IMR-90 (cell line): ENCODE measurements at regions not wholly inside any gene's neighbourhood (a gene's known extent, or its start where the extent isn't known, plus 50 kb on each side); places are given as distances from the start of the nearest gene placed in this dataset.

Experiments
- ATAC-seq: fragments of 200-7000 bp; cut with Tn5 transposase; 2 replicates; pipeline ENCODE4 v1.9.1; 2020; ENCODE audit warnings: low read depth, mild to moderate bottlenecking, moderate library complexity
- BruUV-seq: library from RNA; stranded (reverse); fragments of 400-500 nt; replicated peaks from 2 replicates; lab custom pipeline; 2021; lab: Mats Ljungman, UMichigan
- CTCF ChIA-PET: fragments of 300-600 bp; formaldehyde crosslinking; extraction: SDS; loops from one replicate; lab custom pipeline; 2021; ENCODE audit warnings: antibody characterized with exemption; lab: Yijun Ruan, JAX
- POLR2A ChIA-PET: fragments of 300-600 bp; sonication (Branson Sonifier 250); formaldehyde crosslinking; loops from one replicate; lab custom pipeline; 2022; ENCODE audit warnings: antibody characterized with exemption; ENCODE audit not compliant: unreplicated experiment; lab: Charles Lee
- DNase-seq: peaks from one replicate; pipeline ENCODE4 v3.0.0; 2013
- H2AFZ ChIP-seq: replicated peaks from 2 replicates; pipeline ENCODE3; 2013; ENCODE audit warnings: low read length, mild to moderate bottlenecking; ENCODE audit not compliant: poor library complexity
- H2AK5ac ChIP-seq: 2 replicates; pipeline ENCODE4 v1.6.1; 2013; ENCODE audit warnings: low read depth, low read length, inconsistent platforms
- H2AK9ac ChIP-seq: replicated peaks from 2 replicates; pipeline ENCODE3; 2013; ENCODE audit warnings: mild to moderate bottlenecking, low read depth, low read length, moderate library complexity; ENCODE audit not compliant: poor library complexity
- H2BK120ac ChIP-seq: 2 replicates; pipeline ENCODE4 v1.6.1; 2013; ENCODE audit warnings: low read depth, low read length, inconsistent platforms
- H2BK15ac ChIP-seq: 3 replicates; pipeline ENCODE4 v1.6.1; 2013; ENCODE audit warnings: low read depth, low read length, inconsistent platforms
- H2BK20ac ChIP-seq: 2 replicates; pipeline ENCODE4 v1.6.1; 2013; ENCODE audit warnings: low read depth, mild to moderate bottlenecking, inconsistent platforms, low read length, moderate library complexity
- H2BK5ac ChIP-seq: 2 replicates; pipeline ENCODE4 v1.6.1; 2013; ENCODE audit warnings: mild to moderate bottlenecking, low read depth, low read length, inconsistent platforms; ENCODE audit not compliant: poor library complexity, severe bottlenecking
- H3K14ac ChIP-seq: replicated peaks from 2 replicates; pipeline ENCODE4 v1.6.1; 2013; ENCODE audit warnings: low read depth, low read length, inconsistent platforms
- H3K18ac ChIP-seq: 2 replicates; pipeline ENCODE4 v1.6.1; 2013; ENCODE audit warnings: low read depth, low read length, control low read depth
- H3K23ac ChIP-seq: 2 replicates; pipeline ENCODE4 v1.6.1; 2013; ENCODE audit warnings: low read depth, low read length, inconsistent platforms
- H3K27ac ChIP-seq: 2 replicates; pipeline ENCODE4 v1.5.1; 2013; ENCODE audit warnings: mild to moderate bottlenecking, control low read depth, low read length; ENCODE audit not compliant: insufficient read depth
- H3K27me3 ChIP-seq: 2 replicates; pipeline ENCODE4 v1.6.1; 2013; ENCODE audit warnings: low read length; ENCODE audit not compliant: control insufficient read depth, insufficient read depth
- H3K36me3 ChIP-seq: 2 replicates; pipeline ENCODE4 v1.6.1; 2013; ENCODE audit warnings: low read length, mixed read lengths; ENCODE audit not compliant: control insufficient read depth, insufficient read depth
- H3K4ac ChIP-seq: 2 replicates; pipeline ENCODE4 v1.6.1; 2013; ENCODE audit warnings: low read depth, low read length, inconsistent platforms
- H3K4me1 ChIP-seq: 2 replicates; pipeline ENCODE4 v1.6.1; 2013; ENCODE audit warnings: low read length, mixed read lengths; ENCODE audit not compliant: control insufficient read depth, insufficient read depth
- H3K4me2 ChIP-seq: 2 replicates; pipeline ENCODE4 v1.6.1; 2013; ENCODE audit warnings: low read depth, mild to moderate bottlenecking, control low read depth, low read length, moderate library complexity
- H3K4me3 ChIP-seq: 2 replicates; pipeline ENCODE4 v1.5.1; 2013; ENCODE audit warnings: low read depth, mild to moderate bottlenecking, control low read depth, low read length, moderate library complexity; ENCODE audit not compliant: insufficient read depth
- H3K56ac ChIP-seq: 2 replicates; pipeline ENCODE4 v1.6.1; 2013; ENCODE audit warnings: low read length, inconsistent platforms; ENCODE audit not compliant: insufficient read depth; ENCODE audit errors: extremely low read depth
- H3K79me1 ChIP-seq, 2 experiments: 2 replicates each; pipeline ENCODE4 v1.6.1; 2013; ENCODE audit warnings: low read length in 2 of 2, inconsistent platforms in 1 of 2, low read depth in 1 of 2
- H3K9ac ChIP-seq: 2 replicates; pipeline ENCODE4 v1.6.1; 2013; ENCODE audit warnings: low read depth, low read length, control low read depth
- H3K9me1 ChIP-seq: 2 replicates; pipeline ENCODE4 v1.6.1; 2013; ENCODE audit warnings: low read length, inconsistent platforms; ENCODE audit not compliant: insufficient read depth
- H3K9me3 ChIP-seq: 2 replicates; pipeline ENCODE4 v1.6.1; 2013; ENCODE audit warnings: low read length; ENCODE audit not compliant: control insufficient read depth, insufficient read depth
- H4K20me1 ChIP-seq: 2 replicates; pipeline ENCODE4 v1.6.1; 2013; ENCODE audit warnings: low read length, inconsistent platforms; ENCODE audit not compliant: insufficient read depth
- H4K5ac ChIP-seq: 2 replicates; pipeline ENCODE4 v1.6.1; 2013; ENCODE audit warnings: mild to moderate bottlenecking, low read depth, low read length, control low read depth
- H4K8ac ChIP-seq, 2 experiments: 2 replicates each; pipeline ENCODE4 v1.6.1; 2013; ENCODE audit warnings: low read depth in 2 of 2, low read length in 2 of 2, control low read depth in 1 of 2, inconsistent platforms in 1 of 2
- H4K91ac ChIP-seq: 2 replicates; pipeline ENCODE4 v1.6.1; 2013; ENCODE audit warnings: low read depth, low read length, inconsistent platforms; ENCODE audit not compliant: insufficient read depth
- BHLHE40 ChIP-seq: fragments of 150-350 bp; IDR thresholded peaks from 2 replicates; pipeline ENCODE4 v1.6.1; 2016; ENCODE audit warnings: mild to moderate bottlenecking, low read depth, low read length
- CEBPB ChIP-seq: IDR thresholded peaks from 2 replicates; pipeline ENCODE4 v1.6.1; 2012; ENCODE audit warnings: low read depth, low read length, improper control_type of control experiment
- CHD1 ChIP-seq: IDR thresholded peaks from 2 replicates; pipeline ENCODE4 v1.6.1; 2012; ENCODE audit warnings: low read depth, low read length, improper control_type of control experiment
- FOS ChIP-seq: fragments of 150-350 bp; IDR thresholded peaks from 2 replicates; pipeline ENCODE4 v1.6.1; 2016; ENCODE audit warnings: low read depth, low read length
- NFE2L2 ChIP-seq: fragments of 150-350 bp; IDR thresholded peaks from 2 replicates; pipeline ENCODE4 v1.6.1; 2016; ENCODE audit warnings: low read depth, mild to moderate bottlenecking, low read length
- POLR2A ChIP-seq: IDR thresholded peaks from 2 replicates; pipeline ENCODE4 v1.6.1; 2012; ENCODE audit warnings: mild to moderate bottlenecking, low read depth, low read length
- RAD21 ChIP-seq: IDR thresholded peaks from 2 replicates; pipeline ENCODE4 v1.6.1; 2012; ENCODE audit warnings: low read length, improper control_type of control experiment
- RCOR1 ChIP-seq: IDR thresholded peaks from 2 replicates; pipeline ENCODE4 v1.6.1; 2012; ENCODE audit warnings: mild to moderate bottlenecking, low read length, improper control_type of control experiment; ENCODE audit not compliant: insufficient replicate concordance
- RFX5 ChIP-seq: IDR thresholded peaks from 2 replicates; pipeline ENCODE4 v1.8.0; 2012; ENCODE audit warnings: low read depth, mild to moderate bottlenecking, low read length, moderate library complexity
- SMC3 ChIP-seq: fragments of 150-350 bp; IDR thresholded peaks from 2 replicates; pipeline ENCODE4 v1.6.1; 2016; ENCODE audit warnings: low read depth, mild to moderate bottlenecking, antibody characterized with exemption, low read length, moderate library complexity
- WGBS, 2 experiments: methylation state at CpG; one replicate each; pipeline versions ENCODE4 v1.1.5 to v1.1.7; 2013; ENCODE audit warnings: missing lambda C conversion rate in 2 of 2; ENCODE audit not compliant: insufficient read length in 1 of 2; ENCODE audit errors: extremely low coverage in 2 of 2; 5-methylcytosine and 5-hydroxymethylcytosine counted together
- dilution Hi-C: fragments of 300-500 bp; cut with HindIII; formaldehyde crosslinking; loops from one replicate; pipeline ENCODE4 v1.14.3; 2018; ENCODE audit warnings: low sequenced_read_pairs; ENCODE audit not compliant: unreplicated experiment
- in situ Hi-C: fragments of 300-500 bp; cut with MboI; formaldehyde crosslinking; loops from 3 replicates; pipeline ENCODE4 v1.14.3; 2019; ENCODE audit warnings: low sequenced_read_pairs, inconsistent platforms, mixed read lengths
- intact Hi-C: fragments of 100-400 bp; cut with micrococcal nuclease; formaldehyde crosslinking; loops from 2 replicates; pipeline ENCODE4 v1.10.0; 2022
- TF ChIP-seq, protein P1 (sequence below): fragments of 150-350 bp; IDR thresholded peaks from 2 replicates; pipeline ENCODE4 v1.6.1; 2016; ENCODE audit warnings: low read depth, mild to moderate bottlenecking, low read length, moderate library complexity, borderline replicate concordance

DNA sequence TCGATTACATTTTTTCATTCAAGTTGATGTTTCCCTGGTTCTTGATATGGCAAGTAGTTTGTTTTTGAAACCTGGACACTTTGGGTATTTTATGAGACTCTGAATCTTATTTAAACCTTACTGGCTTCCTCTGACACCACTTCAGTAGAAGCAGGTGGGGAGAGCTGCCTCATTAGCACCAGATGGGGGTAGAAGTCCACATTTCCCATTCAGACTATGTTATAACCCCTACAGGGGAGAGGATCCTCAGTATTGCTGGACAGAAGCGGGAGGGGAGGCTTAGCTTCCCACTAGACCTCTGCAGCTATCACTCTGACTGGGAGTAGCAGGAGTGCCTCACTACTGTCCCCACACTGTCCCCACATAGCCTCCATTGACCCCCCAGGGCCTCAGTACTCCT is 145.3 kb upstream of the SLC35G4 start:
- Histone ChIP-seq H3K4me2 (no peak overlapping the region), H3K9me1 (no peaks in the 10 kb centered on the region), H2AK5ac (no peak overlapping the region), H2BK120ac (no peak overlapping the region), H4K5ac (no peak overlapping the region), H3K79me1 (no peaks in the 10 kb centered on the region), H3K4me1 (no peaks in the 10 kb centered on the region), H3K27ac (no peak overlapping the region), H3K27me3 (peaks cover 11% of the 10 kb centered on the region), H3K9ac (no peak overlapping the region), H2BK5ac (no peak overlapping the region), H4K8ac (no peak overlapping the region), H3K4me3 (no peak overlapping the region), H4K20me1 (no peaks in the 10 kb centered on the region), H2BK15ac (no peak overlapping the region), H3K4ac (no peak overlapping the region), H2AK9ac (no peak overlapping the region), H3K56ac (no peak overlapping the region), H4K91ac (no peak overlapping the region), H2BK20ac (no peak overlapping the region), H3K9me3 (no peaks in the 10 kb centered on the region), H3K14ac (no peak overlapping the region), H3K36me3 (no peaks in the 10 kb centered on the region), H2AFZ (no peak overlapping the region), H3K23ac (no peak overlapping the region), H3K18ac (no peak overlapping the region)
- intact Hi-C loops (no loop called here), in situ Hi-C loops (no loop called here), dilution Hi-C loops (no loop called here)
- no CpG with 5 or more reads among the region's 2 CpGs for WGBS, 2 experiments
- ATAC-seq: no peak
- BruUV-seq: no TSS peak
- POLR2A ChIA-PET: no interaction called here
- DNase-seq: no peak
- CTCF ChIA-PET: interaction anchor here (0.8 kb wide), 1 partner anchor 58 kb away, joined by 3 read pairs; no protein-coding TSS in a partner anchor
- TF ChIP-seq FOS (no peak), NFE2L2 (no peak), RCOR1 (no peak), BHLHE40 (no peak), RAD21 (no peak), CEBPB (no peak), RFX5 (no peak), CHD1 (no peak), POLR2A (no peak), SMC3 (no peak)
- TF ChIP-seq, protein P1, sequence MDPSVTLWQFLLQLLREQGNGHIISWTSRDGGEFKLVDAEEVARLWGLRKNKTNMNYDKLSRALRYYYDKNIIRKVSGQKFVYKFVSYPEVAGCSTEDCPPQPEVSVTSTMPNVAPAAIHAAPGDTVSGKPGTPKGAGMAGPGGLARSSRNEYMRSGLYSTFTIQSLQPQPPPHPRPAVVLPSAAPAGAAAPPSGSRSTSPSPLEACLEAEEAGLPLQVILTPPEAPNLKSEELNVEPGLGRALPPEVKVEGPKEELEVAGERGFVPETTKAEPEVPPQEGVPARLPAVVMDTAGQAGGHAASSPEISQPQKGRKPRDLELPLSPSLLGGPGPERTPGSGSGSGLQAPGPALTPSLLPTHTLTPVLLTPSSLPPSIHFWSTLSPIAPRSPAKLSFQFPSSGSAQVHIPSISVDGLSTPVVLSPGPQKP: no peak
